Loucy (cell line): ENCODE measurements at regions not wholly inside any gene's neighbourhood (a gene's known extent, or its start where the extent isn't known, plus 50 kb on each side); places are given as distances from the start of the nearest gene placed in this dataset.

Source experiments
- EZH2phosphoT487 ChIP-seq: fragments of 200-600 bp; IDR thresholded peaks from 2 replicates; pipeline ENCODE4 v1.6.1; 2018; ENCODE audit warnings: antibody characterized with exemption, mild to moderate bottlenecking, moderate library complexity, borderline replicate concordance
- TF ChIP-seq, protein P1 (sequence below): fragments of 200-600 bp; sonication (generic); conservative IDR thresholded peaks from 2 replicates; pipeline ENCODE4 v1.5.1; 2014; ENCODE audit warnings: mild to moderate bottlenecking, antibody characterized with exemption, low read length

DNA sequence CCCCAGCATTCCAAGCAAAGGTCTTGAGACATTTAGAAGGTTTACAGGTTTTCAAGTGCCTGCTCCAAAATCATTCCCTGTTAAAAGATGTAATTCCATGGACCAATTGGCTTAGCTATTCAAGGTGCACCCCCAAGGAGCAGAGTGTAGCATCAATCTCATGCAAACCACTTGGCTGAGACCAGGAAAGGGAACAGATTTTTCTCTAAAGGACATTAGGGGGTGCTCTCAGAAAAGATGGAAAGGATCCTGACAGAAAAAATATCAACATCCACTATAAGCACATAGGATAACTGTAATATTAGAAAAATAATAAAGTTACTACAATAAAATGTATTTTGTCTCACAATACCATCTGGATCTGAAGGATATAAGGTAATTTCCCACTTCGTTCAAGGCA, 328.0 kb upstream of the CDIN1 start:
- TF ChIP-seq, protein P1, sequence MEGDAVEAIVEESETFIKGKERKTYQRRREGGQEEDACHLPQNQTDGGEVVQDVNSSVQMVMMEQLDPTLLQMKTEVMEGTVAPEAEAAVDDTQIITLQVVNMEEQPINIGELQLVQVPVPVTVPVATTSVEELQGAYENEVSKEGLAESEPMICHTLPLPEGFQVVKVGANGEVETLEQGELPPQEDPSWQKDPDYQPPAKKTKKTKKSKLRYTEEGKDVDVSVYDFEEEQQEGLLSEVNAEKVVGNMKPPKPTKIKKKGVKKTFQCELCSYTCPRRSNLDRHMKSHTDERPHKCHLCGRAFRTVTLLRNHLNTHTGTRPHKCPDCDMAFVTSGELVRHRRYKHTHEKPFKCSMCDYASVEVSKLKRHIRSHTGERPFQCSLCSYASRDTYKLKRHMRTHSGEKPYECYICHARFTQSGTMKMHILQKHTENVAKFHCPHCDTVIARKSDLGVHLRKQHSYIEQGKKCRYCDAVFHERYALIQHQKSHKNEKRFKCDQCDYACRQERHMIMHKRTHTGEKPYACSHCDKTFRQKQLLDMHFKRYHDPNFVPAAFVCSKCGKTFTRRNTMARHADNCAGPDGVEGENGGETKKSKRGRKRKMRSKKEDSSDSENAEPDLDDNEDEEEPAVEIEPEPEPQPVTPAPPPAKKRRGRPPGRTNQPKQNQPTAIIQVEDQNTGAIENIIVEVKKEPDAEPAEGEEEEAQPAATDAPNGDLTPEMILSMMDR, result no peak
- no peak for TF ChIP-seq EZH2phosphoT487
